ENCODE measurements at regions not wholly inside any gene's neighbourhood (a gene's known extent, or its start where the extent isn't known, plus 50 kb on each side); places are given as distances from the start of the nearest gene placed in this dataset.

- TF ChIP-seq CTCF (IDR thresholded peaks at IDR 0.05; ENCODE audit: insufficient read depth, low read depth, low read length, missing control alignments): no peak
- no peak for DNase-seq (ENCODE audit: low read depth)
- H3K4me3 ChIP-seq (ENCODE audit: low read depth, low read length): no peak overlapping the region
Measured at GRCh38 chr4:133596459-133596858, 447.4 kb downstream of the PCDH10 start.

- TF ChIP-seq CTCF (IDR thresholded peaks at IDR 0.05; ENCODE audit: insufficient read depth, low read depth, low read length, missing control alignments): no peak
- H3K4me3 ChIP-seq (ENCODE audit: low read depth, low read length): no peak overlapping the region
- no peak for DNase-seq (ENCODE audit: low read depth)
Measured at GRCh38 chr4:133594390-133595207, 445.5 kb downstream of the PCDH10 start.

GRCh38 chr4:133593764-133594163, 444.7 kb downstream of the PCDH10 start:
- no peak for TF ChIP-seq CTCF (IDR thresholded peaks at IDR 0.05; ENCODE audit: insufficient read depth, low read depth, low read length, missing control alignments)

GRCh38 chr4:133592591-133592990, 443.5 kb downstream of the PCDH10 start:
- DNase-seq (ENCODE audit: low read depth): no peak
- no peak overlapping the region for H3K4me3 ChIP-seq (ENCODE audit: low read depth, low read length)
- no peak for TF ChIP-seq CTCF (IDR thresholded peaks at IDR 0.05; ENCODE audit: insufficient read depth, low read depth, low read length, missing control alignments)

More at GRCh38 chr4:133593764-133594163, 444.7 kb downstream of the PCDH10 start:
- no peak overlapping the region for H3K4me3 ChIP-seq (ENCODE audit: low read depth, low read length)
- no peak for DNase-seq (ENCODE audit: low read depth)

- TF ChIP-seq CTCF (IDR thresholded peaks at IDR 0.05; ENCODE audit: insufficient read depth, low read depth, low read length, missing control alignments): no peak
- H3K4me3 ChIP-seq (ENCODE audit: low read depth, low read length): no peak overlapping the region
- DNase-seq (ENCODE audit: low read depth): no peak
Measured at GRCh38 chr4:133592106-133592505, 443.0 kb downstream of the PCDH10 start.

GRCh38 chr4:133588306-133588705, 439.2 kb downstream of the PCDH10 start:
- no peak for TF ChIP-seq CTCF (IDR thresholded peaks at IDR 0.05; ENCODE audit: insufficient read depth, low read depth, low read length, missing control alignments)
- DNase-seq (ENCODE audit: low read depth): no peak
- no peak overlapping the region for H3K4me3 ChIP-seq (ENCODE audit: low read depth, low read length)

GRCh38 chr4:133585323-133585722, 436.2 kb downstream of the PCDH10 start:
- no peak for DNase-seq (ENCODE audit: low read depth)
- no peak for TF ChIP-seq CTCF (IDR thresholded peaks at IDR 0.05; ENCODE audit: insufficient read depth, low read depth, low read length, missing control alignments)
- H3K4me3 ChIP-seq (ENCODE audit: low read depth, low read length): no peak overlapping the region

Measured in GM12865 (cell line).